ENCODE measurements at regions not wholly inside any gene's neighbourhood (a gene's known extent, or its start where the extent isn't known, plus 50 kb on each side); places are given as distances from the start of the nearest gene placed in this dataset.
A peak's percentile ranks its signal among the peaks of the same experiment; 100 is the strongest.

GRCh38 chr2:138997856-138998517 is 217.8 kb upstream of the NXPH2 start:
- Histone ChIP-seq H3K4me2 (ENCODE audit: control insufficient read depth, extremely low read depth, insufficient read depth, low read depth, low read length) (peak overlapping the region; percentile 27), H4K20me1 (ENCODE audit: control insufficient read depth, extremely low read depth, insufficient read depth, low read length) (no peaks in the 10 kb centered on the region), H3K36me3 (ENCODE audit: control insufficient read depth in 2 of 2, extremely low read depth in 1 of 2, insufficient read depth in 2 of 2, low read length in 2 of 2) (no peaks in the 10 kb centered on the region), H2AFZ (ENCODE audit: control insufficient read depth, low read length) (peak overlapping the region; percentile 80), H3K79me2 (ENCODE audit: control insufficient read depth, insufficient read depth, low read length) (no peaks in the 10 kb centered on the region), H3K4me1 (ENCODE audit: control insufficient read depth, extremely low read depth, insufficient read depth, low read length) (peaks cover 12% of the 10 kb centered on the region), H3K27me3 (ENCODE audit: control insufficient read depth, extremely low read depth, insufficient read depth, low read length) (no peaks in the 10 kb centered on the region), H3K4me3 (ENCODE audit: control insufficient read depth in 2 of 3, extremely low read depth in 1 of 3, insufficient read depth in 2 of 3, low read depth in 1 of 3, low read length in 3 of 3) (no peak overlapping the region), H3K9me3 (ENCODE audit: control insufficient read depth, low read depth, low read length) (no peaks in the 10 kb centered on the region), H3K9ac (ENCODE audit: control insufficient read depth, extremely low read depth, insufficient read depth, low read length) (no peak overlapping the region), H3K9me1 (ENCODE audit: control insufficient read depth, extremely low read depth, insufficient read depth, low read length) (no peaks in the 10 kb centered on the region), H3K27ac (ENCODE audit: control insufficient read depth, insufficient read depth, low read length) (peak overlapping the region; percentile 74)
- no peak for TF ChIP-seq EZH2 (IDR thresholded peaks at IDR 0.05; ENCODE audit: low read length)
- no peak for TF ChIP-seq CTCF (optimal IDR thresholded peaks at IDR 0.05 in 1 of 3, IDR thresholded peaks at IDR 0.05 in 1 of 3, conservative IDR thresholded peaks at IDR 0.05 in 1 of 3; ENCODE audit: extremely low read depth in 1 of 3, insufficient read depth in 2 of 3, low read length in 3 of 3)
- FAIRE-seq (peak; percentile 74), DNase-seq (ENCODE audit: low read depth, low spot score) (peak; percentile 50)
- dilution Hi-C loops (cut with MboI; ENCODE audit: extremely low pct_ligation_motif_present, low sequenced_read_pairs) = no loop called here

- Histone ChIP-seq H3K4me1 (ENCODE audit: control insufficient read depth, extremely low read depth, insufficient read depth, low read length) (peaks cover 12% of the 10 kb centered on the region), H4K20me1 (ENCODE audit: control insufficient read depth, extremely low read depth, insufficient read depth, low read length) (no peaks in the 10 kb centered on the region), H3K9me3 (ENCODE audit: control insufficient read depth, low read depth, low read length) (no peaks in the 10 kb centered on the region), H3K4me3 (ENCODE audit: control insufficient read depth in 2 of 3, extremely low read depth in 1 of 3, insufficient read depth in 2 of 3, low read depth in 1 of 3, low read length in 3 of 3) (no peak overlapping the region), H3K27me3 (ENCODE audit: control insufficient read depth, extremely low read depth, insufficient read depth, low read length) (no peaks in the 10 kb centered on the region), H3K9ac (ENCODE audit: control insufficient read depth, extremely low read depth, insufficient read depth, low read length) (no peak overlapping the region), H3K36me3 (ENCODE audit: control insufficient read depth in 2 of 2, extremely low read depth in 1 of 2, insufficient read depth in 2 of 2, low read length in 2 of 2) (no peaks in the 10 kb centered on the region), H2AFZ (ENCODE audit: control insufficient read depth, low read length) (peak overlapping the region; percentile 80), H3K4me2 (ENCODE audit: control insufficient read depth, extremely low read depth, insufficient read depth, low read depth, low read length) (peak overlapping the region; percentile 27), H3K27ac (ENCODE audit: control insufficient read depth, insufficient read depth, low read length) (peak overlapping the region; percentile 74), H3K9me1 (ENCODE audit: control insufficient read depth, extremely low read depth, insufficient read depth, low read length) (no peaks in the 10 kb centered on the region), H3K79me2 (ENCODE audit: control insufficient read depth, insufficient read depth, low read length) (no peaks in the 10 kb centered on the region)
- no peak for TF ChIP-seq CTCF (optimal IDR thresholded peaks at IDR 0.05 in 1 of 3, IDR thresholded peaks at IDR 0.05 in 1 of 3, conservative IDR thresholded peaks at IDR 0.05 in 1 of 3; ENCODE audit: extremely low read depth in 1 of 3, insufficient read depth in 2 of 3, low read length in 3 of 3)
- FAIRE-seq = no peak
- no peak for DNase-seq (ENCODE audit: low read depth, low spot score)
- dilution Hi-C loops (cut with MboI; ENCODE audit: extremely low pct_ligation_motif_present, low sequenced_read_pairs) = no loop called here
Measured at GRCh38 chr2:138997346-138997745, 217.2 kb upstream of the NXPH2 start.
